Endothelial cell of umbilical vein (primary cell): ENCODE measurements at regions not wholly inside any gene's neighbourhood (a gene's known extent, or its start where the extent isn't known, plus 50 kb on each side); places are given as distances from the start of the nearest gene placed in this dataset.
A peak's percentile ranks its signal among the peaks of the same experiment; 100 is the strongest.

Experiments
- BruUV-seq: library from RNA; stranded (reverse); fragments of 400-500 nt; replicated peaks from 2 replicates; lab custom pipeline; 2021; lab: Mats Ljungman, UMichigan
- CTCF ChIA-PET: fragments of 300-600, 350-600 bp; sonication (Branson Sonifier 250); formaldehyde crosslinking; loops from one replicate; lab custom pipeline; 2021; ENCODE audit warnings: antibody characterized with exemption, inconsistent platforms; lab: Charles Lee
- POLR2A ChIA-PET: fragments of 300-600, 350-600 bp; sonication (Branson Sonifier 250); formaldehyde crosslinking; loops from one replicate; lab custom pipeline; 2021; ENCODE audit warnings: antibody characterized with exemption, inconsistent platforms; lab: Charles Lee
- DNase-seq: peaks from one replicate; pipeline ENCODE4 v3.0.0-alpha.2; 2011; ENCODE audit warnings: low read depth, low spot score
- FAIRE-seq: peaks from 2 replicates; lab custom pipeline; 2011; peaks lifted over from hg19 to GRCh38; lab: Jason Lieb, UNC
- H2AFZ ChIP-seq: 2 replicates; pipeline ENCODE4 v1.6.0; 2012; ENCODE audit warnings: low read depth, low read length, control low read depth, inconsistent platforms
- H3K27ac ChIP-seq: 2 replicates; pipeline ENCODE4 v1.5.1; 2011; ENCODE audit warnings: low read depth, mild to moderate bottlenecking, control low read depth, low read length, moderate library complexity; ENCODE audit not compliant: insufficient read depth
- H3K27me3 ChIP-seq, 2 experiments: 2 replicates each; pipeline versions ENCODE4 v1.6.0 to v1.6.1; 2011; ENCODE audit warnings: low read length in 2 of 2, mixed read lengths in 1 of 2; ENCODE audit not compliant: control insufficient read depth in 2 of 2, insufficient read depth in 2 of 2
- H3K36me3 ChIP-seq, 2 experiments: 2 replicates in 1 of 2; 3 replicates in 1 of 2; pipeline ENCODE4 v1.5.1; 2011; ENCODE audit warnings: low read length in 2 of 2, mild to moderate bottlenecking in 1 of 2, moderate library complexity in 1 of 2; ENCODE audit not compliant: control insufficient read depth in 2 of 2, insufficient read depth in 2 of 2; ENCODE audit errors: extremely low read depth in 1 of 2
- H3K4me1 ChIP-seq: 3 replicates; pipeline ENCODE4 v1.5.1; 2011; ENCODE audit warnings: mild to moderate bottlenecking, low read length; ENCODE audit not compliant: control insufficient read depth, insufficient read depth; ENCODE audit errors: extremely low read depth
- H3K4me2 ChIP-seq: 2 replicates; pipeline ENCODE4 v1.6.1; 2011; ENCODE audit warnings: low read length, control low read depth, mixed read lengths; ENCODE audit not compliant: insufficient read depth
- H3K4me3 ChIP-seq, 3 experiments: fragments of 200-600 bp in 1 of 3; sonication (generic), shearing (Covaris generic) in 1 of 3; replicated peaks in 1 of 3; 2 replicates each; pipeline ENCODE4 v1.5.1; 2011 to 2016; ENCODE audit warnings: control low read depth in 3 of 3, low read length in 3 of 3, mild to moderate bottlenecking in 2 of 3, inconsistent platforms in 1 of 3, low read depth in 1 of 3, moderate library complexity in 1 of 3; ENCODE audit not compliant: insufficient read depth in 1 of 3
- H3K79me2 ChIP-seq: 2 replicates; pipeline ENCODE4 v1.6.0; 2012; ENCODE audit warnings: low read length, inconsistent platforms; ENCODE audit not compliant: control insufficient read depth, insufficient read depth
- H3K9ac ChIP-seq: replicated peaks from 2 replicates; pipeline ENCODE3; 2011; ENCODE audit warnings: low read length, control low read depth; ENCODE audit not compliant: insufficient read depth; ENCODE audit errors: extremely low read depth
- H3K9me1 ChIP-seq: replicated peaks from 3 replicates; pipeline ENCODE4 v1.6.0; 2011; ENCODE audit warnings: mild to moderate bottlenecking, low read length; ENCODE audit not compliant: control insufficient read depth, insufficient read depth; ENCODE audit errors: extremely low read depth
- H3K9me3 ChIP-seq: replicated peaks from 2 replicates; pipeline ENCODE4 v1.5.1; 2012; ENCODE audit warnings: low read length, inconsistent platforms; ENCODE audit not compliant: control insufficient read depth, insufficient read depth
- H4K20me1 ChIP-seq: replicated peaks from 2 replicates; pipeline ENCODE3; 2011; ENCODE audit warnings: mild to moderate bottlenecking, low read length; ENCODE audit not compliant: control insufficient read depth, insufficient read depth; ENCODE audit errors: extremely low read depth
- CTCF ChIP-seq, 2 donors: IDR thresholded peaks; 1 replicate in 1 of 2; 2 replicates in 1 of 2; pipeline ENCODE4 v1.5.1; 2011; ENCODE audit warnings: low read length in 2 of 2, mild to moderate bottlenecking in 2 of 2, moderate library complexity in 2 of 2, control low read depth in 1 of 2, inconsistent platforms in 1 of 2, low read depth in 1 of 2; ENCODE audit not compliant: insufficient read depth in 1 of 2; ENCODE audit errors: extremely low read depth in 1 of 2
- EZH2 ChIP-seq: IDR thresholded peaks from 2 replicates; pipeline ENCODE4 v1.6.1; 2012; ENCODE audit warnings: borderline replicate concordance, low read depth, mild to moderate bottlenecking, moderate library complexity, low read length, inconsistent platforms; ENCODE audit not compliant: severe bottlenecking
- FOS ChIP-seq: IDR thresholded peaks from 2 replicates; pipeline ENCODE4 v1.6.1; 2011; ENCODE audit warnings: mild to moderate bottlenecking, low read length, moderate library complexity, borderline replicate concordance; ENCODE audit not compliant: insufficient read depth
- GATA2 ChIP-seq: IDR thresholded peaks from 2 replicates; pipeline ENCODE4 v1.7.0; 2011; ENCODE audit warnings: low read depth, mild to moderate bottlenecking, moderate library complexity, mixed read lengths, low read length; ENCODE audit not compliant: insufficient read length, insufficient read depth
- JUN ChIP-seq: IDR thresholded peaks from 2 replicates; pipeline ENCODE4 v1.6.1; 2011; ENCODE audit warnings: borderline replicate concordance, low read depth; ENCODE audit not compliant: insufficient read length, insufficient read depth
- MYC ChIP-seq: IDR thresholded peaks from one replicate; pipeline ENCODE4 v1.6.1; 2011; ENCODE audit warnings: mild to moderate bottlenecking, low read depth, low read length
- POLR2A ChIP-seq: IDR thresholded peaks from 2 replicates; pipeline ENCODE4 v1.6.1; 2012; ENCODE audit warnings: low read depth, mild to moderate bottlenecking, control low read depth, low read length
- POLR2AphosphoS5 ChIP-seq: IDR thresholded peaks from 2 replicates; pipeline ENCODE4 v1.6.1; 2012; ENCODE audit warnings: low read depth, mild to moderate bottlenecking, control low read depth, low read length, moderate library complexity; ENCODE audit not compliant: insufficient read depth
- dilution Hi-C: fragments of 300-500 bp; cut with MboI; formaldehyde crosslinking; loops from one replicate; pipeline ENCODE4 v1.15.0; 2019; ENCODE audit warnings: low sequenced_read_pairs; ENCODE audit not compliant: extremely low pct_ligation_motif_present
- intact Hi-C: fragments of 100-400 bp; cut with micrococcal nuclease; formaldehyde crosslinking; loops from one replicate; pipeline ENCODE4 v1.10.0; 2022
- TF ChIP-seq, protein P1 (sequence below): IDR thresholded peaks from 2 replicates; pipeline ENCODE4 v1.6.1; 2011; ENCODE audit not compliant: insufficient read depth, insufficient read length

DNA sequence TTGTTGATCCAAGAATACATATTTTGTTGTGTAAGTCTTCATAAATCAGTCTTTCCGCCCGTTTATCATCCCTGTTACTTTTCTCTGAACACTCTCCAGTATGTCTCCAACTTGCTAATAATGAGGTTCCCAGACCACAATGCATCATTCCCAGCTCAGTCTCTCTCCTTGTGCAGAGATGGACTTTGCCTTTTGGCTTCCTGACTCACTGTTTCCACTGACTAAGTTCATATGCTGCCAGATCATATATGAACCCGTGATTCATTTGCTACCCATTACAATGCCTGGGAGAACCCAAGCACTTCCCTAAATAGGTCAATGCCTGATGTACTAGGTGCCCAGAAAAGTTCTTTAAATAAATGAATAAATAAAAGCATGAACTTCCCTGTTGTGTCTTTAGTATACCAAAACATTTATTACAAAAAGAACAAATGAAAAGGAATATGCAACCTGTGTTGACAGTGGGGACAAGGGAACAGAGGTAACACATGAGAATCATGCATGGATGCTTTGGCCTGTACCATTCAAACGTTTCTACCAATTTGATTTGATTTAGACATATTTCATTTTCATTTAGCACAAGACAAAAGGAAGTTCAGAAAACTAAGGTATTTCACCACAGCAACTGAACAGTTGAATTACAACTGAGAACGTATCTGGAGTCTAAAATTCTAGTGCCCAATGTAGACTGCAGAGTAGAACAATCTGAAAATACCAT, 215.4 kb upstream of the HNRNPA3 start:
- no peaks in the 10 kb centered on the region for H3K9me3 ChIP-seq
- H4K20me1 ChIP-seq: no peaks in the 10 kb centered on the region
- TF ChIP-seq CTCF (IDR thresholded peaks at IDR 0.05; ENCODE audit: extremely low read depth in 1 of 2, insufficient read depth in 1 of 2, low read depth in 1 of 2, low read length in 2 of 2) (no peak), EZH2 (no peak), MYC (no peak), POLR2AphosphoS5 (no peak), JUN (peak; percentile 42), FOS (peak; percentile 39), POLR2A (no peak), GATA2 (no peak)
- TF ChIP-seq, protein P1, sequence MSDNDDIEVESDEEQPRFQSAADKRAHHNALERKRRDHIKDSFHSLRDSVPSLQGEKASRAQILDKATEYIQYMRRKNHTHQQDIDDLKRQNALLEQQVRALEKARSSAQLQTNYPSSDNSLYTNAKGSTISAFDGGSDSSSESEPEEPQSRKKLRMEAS: no peak
- FAIRE-seq (no peak), DNase-seq (peak; percentile 73)
- H3K79me2 ChIP-seq: no peaks in the 10 kb centered on the region
- H3K9me1 ChIP-seq: no peaks in the 10 kb centered on the region
- no TSS peak for BruUV-seq
- dilution Hi-C loops: no loop called here
- no peak overlapping the region for H3K4me2 ChIP-seq
- H3K4me3 ChIP-seq: no peak overlapping the region
- intact Hi-C loops: no loop called here
- no peaks in the 10 kb centered on the region for H3K4me1 ChIP-seq
- ChIA-PET CTCF (no interaction called here), POLR2A (no interaction called here)
- H3K27ac ChIP-seq: no peak overlapping the region
- H3K9ac ChIP-seq: no peak overlapping the region
- H3K27me3 ChIP-seq: no peaks in the 10 kb centered on the region
- no peaks in the 10 kb centered on the region for H3K36me3 ChIP-seq
- no peak overlapping the region for H2AFZ ChIP-seq
